ENCODE measurements at regions not wholly inside any gene's neighbourhood (a gene's known extent, or its start where the extent isn't known, plus 50 kb on each side); places are given as distances from the start of the nearest gene placed in this dataset.

DNA sequence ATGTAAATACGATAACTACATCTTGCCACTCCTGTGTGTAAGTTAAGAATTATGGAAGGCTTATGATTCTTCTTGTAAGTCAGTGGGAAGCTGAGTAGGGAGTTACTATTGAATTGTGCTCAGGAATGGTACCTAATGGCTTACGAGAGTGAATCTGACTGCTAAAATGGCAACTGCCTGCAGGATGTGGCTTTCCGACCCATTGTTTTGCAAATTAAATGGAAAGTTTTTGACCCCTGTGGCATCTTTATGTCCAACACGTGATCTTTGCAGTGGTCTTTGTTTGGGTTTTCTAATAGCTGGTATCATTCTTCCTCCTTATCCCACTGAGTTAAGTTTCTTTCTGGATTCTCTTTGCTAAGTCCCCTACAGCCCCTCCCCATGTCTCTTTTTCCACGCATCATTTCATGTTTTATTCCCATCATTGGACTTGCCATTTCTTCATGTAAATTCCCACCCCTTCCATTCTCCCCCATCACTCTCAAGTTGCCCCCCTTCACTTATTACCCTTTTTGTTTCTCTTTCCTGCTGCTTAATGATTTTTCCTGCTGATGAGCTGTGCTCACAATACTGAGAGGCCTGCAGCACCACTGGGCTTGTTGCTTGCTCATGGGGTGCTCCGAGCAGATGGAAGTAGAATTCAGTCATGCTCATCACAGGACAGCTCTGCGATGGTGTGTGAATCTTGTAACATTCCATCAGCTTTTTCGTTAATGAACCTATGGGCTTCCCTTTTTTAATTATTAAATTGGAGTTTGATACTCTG, 428.2 kb upstream of the IL12A start:
- H3K4me3 ChIP-seq (ENCODE audit: low read length), result no peak overlapping the region
- H3K27ac ChIP-seq (ENCODE audit: low read length), result no peak overlapping the region
- Mint-ChIP-seq H3K27me3 (ENCODE audit: low read depth in 2 of 2) (no peaks in the 10 kb centered on the region), H3K9me3 (peaks cover 0 to 2% of the 10 kb centered on the region in 2 donors), H3K27ac (no peak overlapping the region), H3K36me3 (no peaks in the 10 kb centered on the region), H3K4me1 (no peaks in the 10 kb centered on the region), H3K4me3 (no peak overlapping the region)
- TF ChIP-seq, protein P1, sequence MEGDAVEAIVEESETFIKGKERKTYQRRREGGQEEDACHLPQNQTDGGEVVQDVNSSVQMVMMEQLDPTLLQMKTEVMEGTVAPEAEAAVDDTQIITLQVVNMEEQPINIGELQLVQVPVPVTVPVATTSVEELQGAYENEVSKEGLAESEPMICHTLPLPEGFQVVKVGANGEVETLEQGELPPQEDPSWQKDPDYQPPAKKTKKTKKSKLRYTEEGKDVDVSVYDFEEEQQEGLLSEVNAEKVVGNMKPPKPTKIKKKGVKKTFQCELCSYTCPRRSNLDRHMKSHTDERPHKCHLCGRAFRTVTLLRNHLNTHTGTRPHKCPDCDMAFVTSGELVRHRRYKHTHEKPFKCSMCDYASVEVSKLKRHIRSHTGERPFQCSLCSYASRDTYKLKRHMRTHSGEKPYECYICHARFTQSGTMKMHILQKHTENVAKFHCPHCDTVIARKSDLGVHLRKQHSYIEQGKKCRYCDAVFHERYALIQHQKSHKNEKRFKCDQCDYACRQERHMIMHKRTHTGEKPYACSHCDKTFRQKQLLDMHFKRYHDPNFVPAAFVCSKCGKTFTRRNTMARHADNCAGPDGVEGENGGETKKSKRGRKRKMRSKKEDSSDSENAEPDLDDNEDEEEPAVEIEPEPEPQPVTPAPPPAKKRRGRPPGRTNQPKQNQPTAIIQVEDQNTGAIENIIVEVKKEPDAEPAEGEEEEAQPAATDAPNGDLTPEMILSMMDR (IDR thresholded peaks at IDR 0.05), result no peak
- intact Hi-C loops (cut with micrococcal nuclease), result no loop called here
- WGBS (ENCODE audit: insufficient coverage), result 52% methylated on average over 7 of the region's 8 CpGs
- no peaks in the 10 kb centered on the region for H3K9me3 ChIP-seq (ENCODE audit: control insufficient read depth, insufficient read depth, low read length)
- H3K4me1 ChIP-seq (ENCODE audit: control insufficient read depth, insufficient read depth, low read length), result no peaks in the 10 kb centered on the region
- DNase-seq (no peak), ATAC-seq (no peak)
- no peaks in the 10 kb centered on the region for H3K36me3 ChIP-seq (ENCODE audit: control insufficient read depth, insufficient read depth, low read length)
- no peaks in the 10 kb centered on the region for H3K27me3 ChIP-seq (ENCODE audit: control insufficient read depth, insufficient read depth, low read length)

DNA sequence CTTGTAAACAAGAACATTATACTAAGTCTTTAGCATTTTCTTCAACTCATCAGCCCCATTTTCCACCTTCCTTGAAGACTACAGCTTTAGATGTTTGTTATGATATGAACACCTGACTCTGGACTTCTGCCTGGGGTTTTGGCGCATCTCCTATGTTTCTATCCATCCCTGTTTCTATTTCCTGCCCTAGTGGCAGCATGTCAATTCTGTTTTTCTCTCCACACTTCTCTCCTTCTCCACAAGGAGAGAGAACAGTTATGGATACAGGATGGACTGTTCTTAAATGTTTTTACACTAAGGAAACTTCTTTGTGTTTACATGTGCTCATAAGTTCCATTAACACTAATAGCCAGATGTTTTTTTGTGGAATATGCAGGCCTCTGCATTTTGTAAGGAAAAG, 423.3 kb upstream of the IL12A start:
- no peak overlapping the region for H3K27ac Mint-ChIP-seq
- Histone ChIP-seq H3K27me3 (ENCODE audit: control insufficient read depth, insufficient read depth, low read length) (no peaks in the 10 kb centered on the region), H3K36me3 (ENCODE audit: control insufficient read depth, insufficient read depth, low read length) (no peaks in the 10 kb centered on the region), H3K4me1 (ENCODE audit: control insufficient read depth, insufficient read depth, low read length) (no peaks in the 10 kb centered on the region), H3K9me3 (ENCODE audit: control insufficient read depth, insufficient read depth, low read length) (no peaks in the 10 kb centered on the region), H3K4me3 (ENCODE audit: low read length) (no peak overlapping the region), H3K27ac (ENCODE audit: low read length) (no peak overlapping the region)
- DNase-seq (no peak), ATAC-seq (no peak)
- no peaks in the 10 kb centered on the region for H3K4me1 Mint-ChIP-seq
- H3K27me3 Mint-ChIP-seq (ENCODE audit: low read depth in 2 of 2), result no peaks in the 10 kb centered on the region
- H3K36me3 Mint-ChIP-seq, result no peaks in the 10 kb centered on the region
- peaks cover 2 to 4% of the 10 kb centered on the region in 2 donors for H3K9me3 Mint-ChIP-seq
- intact Hi-C loops (cut with micrococcal nuclease), result no loop called here
- H3K4me3 Mint-ChIP-seq, result no peak overlapping the region
- TF ChIP-seq, protein P1 (IDR thresholded peaks at IDR 0.05), result no peak
- WGBS (ENCODE audit: insufficient coverage), result 100% methylated on average over 1 of the region's 1 CpG

DNA sequence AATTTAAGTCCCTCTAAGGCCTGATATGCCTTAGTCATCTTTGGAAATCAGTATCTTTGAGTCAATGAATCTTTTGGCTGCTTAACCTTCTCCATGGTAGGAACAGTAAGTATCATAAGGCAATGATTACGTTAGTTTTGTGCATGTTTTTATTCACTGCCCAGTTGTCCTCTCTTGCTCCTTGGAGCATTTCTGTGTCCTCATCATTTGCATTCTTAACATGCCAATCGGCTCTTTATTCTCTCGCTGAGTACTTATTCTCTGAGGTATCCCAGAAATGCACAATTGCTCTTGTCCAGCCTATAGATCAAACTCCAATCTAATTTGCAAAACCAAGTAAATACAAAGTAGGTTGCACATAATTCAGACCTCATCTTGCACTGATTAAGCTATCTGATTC, 405.0 kb upstream of the IL12A start:
- Histone ChIP-seq H3K36me3 (ENCODE audit: control insufficient read depth, insufficient read depth, low read length) (no peaks in the 10 kb centered on the region), H3K4me3 (ENCODE audit: low read length) (no peak overlapping the region), H3K27me3 (ENCODE audit: control insufficient read depth, insufficient read depth, low read length) (no peaks in the 10 kb centered on the region), H3K9me3 (ENCODE audit: control insufficient read depth, insufficient read depth, low read length) (no peaks in the 10 kb centered on the region), H3K4me1 (ENCODE audit: control insufficient read depth, insufficient read depth, low read length) (no peaks in the 10 kb centered on the region), H3K27ac (ENCODE audit: low read length) (no peak overlapping the region)
- intact Hi-C loops (cut with micrococcal nuclease), result no loop called here
- ATAC-seq (no peak), DNase-seq (no peak)
- H3K27me3 Mint-ChIP-seq (ENCODE audit: low read depth in 2 of 2), result no peaks in the 10 kb centered on the region
- no peak overlapping the region for H3K4me3 Mint-ChIP-seq
- H3K4me1 Mint-ChIP-seq, result no peaks in the 10 kb centered on the region
- H3K36me3 Mint-ChIP-seq, result no peaks in the 10 kb centered on the region
- TF ChIP-seq, protein P1 (IDR thresholded peaks at IDR 0.05), result no peak
- 89% methylated on average over 3 of the region's 3 CpGs for WGBS (ENCODE audit: insufficient coverage)
- peaks cover 5 to 6% of the 10 kb centered on the region in 2 donors for H3K9me3 Mint-ChIP-seq
- H3K27ac Mint-ChIP-seq, result no peak overlapping the region

DNA sequence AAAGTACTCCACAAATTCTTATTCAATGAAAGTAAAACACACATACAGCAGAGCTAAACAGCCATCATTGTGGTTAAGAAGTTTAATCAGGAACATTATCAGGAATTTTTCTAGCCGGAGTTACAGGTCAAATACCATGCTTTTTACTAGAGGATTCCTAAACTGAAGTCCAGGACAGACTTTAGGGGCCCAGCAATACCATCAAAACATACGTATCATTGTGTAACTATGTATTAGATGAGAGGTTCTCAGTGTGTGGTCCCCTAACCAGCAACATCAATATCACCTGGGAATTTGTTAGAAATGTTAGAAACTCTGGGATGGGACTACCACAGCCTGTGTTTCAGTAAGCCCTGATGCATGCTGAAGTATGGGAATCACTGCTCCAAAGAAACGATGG, 404.2 kb upstream of the IL12A start:
- TF ChIP-seq, protein P1 (IDR thresholded peaks at IDR 0.05), result no peak
- Histone ChIP-seq H3K36me3 (ENCODE audit: control insufficient read depth, insufficient read depth, low read length) (no peaks in the 10 kb centered on the region), H3K9me3 (ENCODE audit: control insufficient read depth, insufficient read depth, low read length) (no peaks in the 10 kb centered on the region), H3K27ac (ENCODE audit: low read length) (no peak overlapping the region), H3K27me3 (ENCODE audit: control insufficient read depth, insufficient read depth, low read length) (no peaks in the 10 kb centered on the region), H3K4me1 (ENCODE audit: control insufficient read depth, insufficient read depth, low read length) (no peaks in the 10 kb centered on the region), H3K4me3 (ENCODE audit: low read length) (no peak overlapping the region)
- peaks cover 3 to 6% of the 10 kb centered on the region in 2 donors for H3K9me3 Mint-ChIP-seq
- H3K4me3 Mint-ChIP-seq, result no peak overlapping the region
- DNase-seq (no peak), ATAC-seq (no peak)
- no peaks in the 10 kb centered on the region for H3K36me3 Mint-ChIP-seq
- no peaks in the 10 kb centered on the region for H3K27me3 Mint-ChIP-seq (ENCODE audit: low read depth in 2 of 2)
- no peaks in the 10 kb centered on the region for H3K4me1 Mint-ChIP-seq
- no peak overlapping the region for H3K27ac Mint-ChIP-seq
- 71% methylated on average over 2 of the region's 3 CpGs for WGBS (ENCODE audit: insufficient coverage)
- intact Hi-C loops (cut with micrococcal nuclease), result no loop called here

Data from natural killer cell (primary cell).